ENCODE measurements at regions not wholly inside any gene's neighbourhood (a gene's known extent, or its start where the extent isn't known, plus 50 kb on each side); places are given as distances from the start of the nearest gene placed in this dataset.

DNA sequence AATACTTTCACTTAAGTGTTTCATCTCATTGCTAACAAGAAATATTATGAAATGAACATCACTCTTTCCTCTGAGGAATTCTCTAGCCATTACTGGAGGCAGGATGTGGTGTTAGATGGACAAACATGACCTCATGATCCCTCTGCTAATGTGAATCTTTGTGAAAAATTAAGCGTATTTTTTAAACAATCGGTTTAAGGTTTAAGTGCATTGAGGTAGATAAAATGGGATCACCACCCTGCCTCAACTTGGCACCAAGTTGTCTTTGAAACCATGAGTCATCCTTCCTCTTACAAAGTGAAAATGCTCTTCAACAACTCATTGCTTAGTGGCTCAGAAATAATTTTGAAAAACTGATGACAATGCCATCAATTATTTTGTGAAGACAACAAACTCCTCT, 76.0 kb upstream of the DCBLD2 start:
- CTCF ChIA-PET = interaction anchor here (0.9 to 1.6 kb wide), 2 partner anchors 16 to 160 kb away, joined by 3 to 7 read pairs; no protein-coding TSS in a partner anchor
- H3K4me3 ChIP-seq (ENCODE audit: low read depth, low read length) = no peak overlapping the region
- TF ChIP-seq, protein P1, sequence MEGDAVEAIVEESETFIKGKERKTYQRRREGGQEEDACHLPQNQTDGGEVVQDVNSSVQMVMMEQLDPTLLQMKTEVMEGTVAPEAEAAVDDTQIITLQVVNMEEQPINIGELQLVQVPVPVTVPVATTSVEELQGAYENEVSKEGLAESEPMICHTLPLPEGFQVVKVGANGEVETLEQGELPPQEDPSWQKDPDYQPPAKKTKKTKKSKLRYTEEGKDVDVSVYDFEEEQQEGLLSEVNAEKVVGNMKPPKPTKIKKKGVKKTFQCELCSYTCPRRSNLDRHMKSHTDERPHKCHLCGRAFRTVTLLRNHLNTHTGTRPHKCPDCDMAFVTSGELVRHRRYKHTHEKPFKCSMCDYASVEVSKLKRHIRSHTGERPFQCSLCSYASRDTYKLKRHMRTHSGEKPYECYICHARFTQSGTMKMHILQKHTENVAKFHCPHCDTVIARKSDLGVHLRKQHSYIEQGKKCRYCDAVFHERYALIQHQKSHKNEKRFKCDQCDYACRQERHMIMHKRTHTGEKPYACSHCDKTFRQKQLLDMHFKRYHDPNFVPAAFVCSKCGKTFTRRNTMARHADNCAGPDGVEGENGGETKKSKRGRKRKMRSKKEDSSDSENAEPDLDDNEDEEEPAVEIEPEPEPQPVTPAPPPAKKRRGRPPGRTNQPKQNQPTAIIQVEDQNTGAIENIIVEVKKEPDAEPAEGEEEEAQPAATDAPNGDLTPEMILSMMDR (IDR thresholded peaks at IDR 0.05; ENCODE audit: insufficient read depth, low read length, missing control alignments) = no peak
- no peak for DNase-seq (ENCODE audit: low read depth, low spot score)
- POLR2A ChIA-PET = no interaction called here

DNA sequence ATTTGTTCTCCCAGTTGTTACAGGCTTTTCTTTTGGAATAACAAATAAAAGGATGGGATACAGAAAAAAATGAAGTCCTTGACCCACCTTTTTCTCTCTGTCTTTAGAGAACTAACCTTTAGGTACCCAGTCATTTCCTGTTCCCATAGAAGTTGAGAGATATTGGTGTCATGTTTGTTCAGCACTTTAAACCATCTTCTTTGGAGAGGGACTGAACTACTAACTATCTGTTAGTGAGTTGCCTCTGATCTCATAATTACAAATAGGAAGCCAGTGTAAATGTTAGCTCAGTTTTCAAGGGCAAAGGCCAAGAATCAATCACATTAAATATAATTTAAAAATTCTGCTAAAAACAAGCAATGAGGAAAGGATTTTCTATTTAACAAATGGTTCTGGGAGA, 72.9 kb upstream of the DCBLD2 start:
- TF ChIP-seq, protein P1 (IDR thresholded peaks at IDR 0.05; ENCODE audit: insufficient read depth, low read length, missing control alignments) = no peak
- ChIA-PET POLR2A (no interaction called here), CTCF (no interaction called here)

DNA sequence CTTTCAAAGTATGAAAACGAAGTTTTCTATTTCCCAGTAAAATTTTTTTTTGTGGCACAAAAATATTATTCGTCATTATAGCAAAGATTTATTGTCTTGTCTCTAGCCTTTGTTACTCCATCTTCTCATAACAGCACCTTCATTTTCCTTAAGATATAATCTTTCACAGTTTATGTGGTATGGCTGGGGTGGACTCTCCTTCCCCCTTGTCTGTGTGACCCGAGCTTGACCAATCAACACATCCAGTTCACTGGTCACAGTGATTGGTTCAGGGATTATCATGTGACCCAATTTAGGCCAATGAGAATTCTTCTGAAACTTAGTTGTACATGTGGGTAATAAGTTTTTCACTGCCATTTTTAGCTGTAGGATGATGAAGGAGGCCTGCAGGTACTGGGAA, 71.2 kb upstream of the DCBLD2 start:
- H3K4me3 ChIP-seq (ENCODE audit: low read depth, low read length) = no peak overlapping the region
- TF ChIP-seq, protein P1 (IDR thresholded peaks at IDR 0.05; ENCODE audit: insufficient read depth, low read length, missing control alignments) = no peak
- POLR2A ChIA-PET = interaction anchor here (1.7 kb wide), 1 partner anchor 10 kb away, joined by 15 read pairs; no protein-coding TSS in a partner anchor
- CTCF ChIA-PET = interaction anchor here (1.0 to 1.2 kb wide), 2 partner anchors 14 to 152 kb away, joined by 3 to 6 read pairs; no protein-coding TSS in a partner anchor
- DNase-seq (ENCODE audit: low read depth, low spot score) = no peak

More for the DNA sequence above, 72.9 kb upstream of the DCBLD2 start:
- H3K4me3 ChIP-seq (ENCODE audit: low read depth, low read length) = no peak overlapping the region
- DNase-seq (ENCODE audit: low read depth, low spot score) = no peak

DNA sequence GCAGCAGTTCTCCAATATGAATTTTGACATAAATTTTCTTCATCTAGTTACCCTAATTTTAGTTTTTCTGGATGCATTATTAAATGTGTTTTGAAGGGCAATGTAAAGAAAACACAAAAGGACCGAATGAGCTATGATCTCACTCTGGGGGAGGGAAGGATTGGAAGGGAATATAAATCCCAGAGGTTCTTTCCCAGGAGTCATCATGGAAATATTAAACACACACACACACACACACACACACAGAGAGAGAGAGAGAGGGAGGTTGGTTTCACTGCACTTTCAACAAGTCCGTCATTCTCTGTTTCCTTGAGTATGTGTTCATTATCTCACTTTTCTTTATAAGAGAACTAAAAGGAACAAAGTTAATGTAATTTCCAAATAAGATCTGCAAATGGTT, 70.7 kb upstream of the DCBLD2 start:
- POLR2A ChIA-PET = interaction anchor here (1.2 to 1.7 kb wide), 3 partner anchors 9 to 70 kb away, joined by 5 to 15 read pairs (median 13); partner anchors contain the start of gene DCBLD2
- DNase-seq (ENCODE audit: low read depth, low spot score) = peak; percentile 93
- TF ChIP-seq, protein P1 (IDR thresholded peaks at IDR 0.05; ENCODE audit: insufficient read depth, low read length, missing control alignments) = no peak
- no peak overlapping the region for H3K4me3 ChIP-seq (ENCODE audit: low read depth, low read length)
- CTCF ChIA-PET = interaction anchor here (0.9 to 1.2 kb wide), 2 partner anchors 19 to 151 kb away, joined by 3 to 6 read pairs; no protein-coding TSS in a partner anchor

DNA sequence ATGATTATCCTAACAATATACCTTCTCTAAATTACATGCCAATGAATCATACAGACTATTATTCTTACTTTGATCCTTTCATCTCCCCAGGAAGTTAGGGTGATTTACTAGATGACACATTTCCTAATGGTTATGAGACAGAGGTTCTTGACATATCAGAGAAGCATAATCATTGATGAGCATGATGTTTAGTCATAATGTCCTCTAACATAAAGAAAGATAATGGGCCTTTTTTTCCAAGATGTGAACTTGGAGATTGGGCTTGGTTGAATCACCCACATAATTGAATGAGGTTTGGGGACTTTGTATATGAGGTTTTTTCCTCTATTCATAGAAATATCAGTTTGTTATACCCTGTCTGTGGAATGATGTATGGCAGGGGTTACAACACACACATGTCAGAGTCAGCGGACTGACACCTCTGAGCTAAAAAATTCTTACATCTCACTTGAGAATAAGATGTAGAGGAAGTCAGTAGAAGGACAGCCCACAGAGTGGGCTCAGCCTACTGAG, 69.7 kb upstream of the DCBLD2 start:
- no peak overlapping the region for H3K4me3 ChIP-seq (ENCODE audit: low read depth, low read length)
- TF ChIP-seq, protein P1 (IDR thresholded peaks at IDR 0.05; ENCODE audit: insufficient read depth, low read length, missing control alignments) = no peak
- ChIA-PET POLR2A (interaction anchor here (0.5 to 1.7 kb wide), 5 partner anchors 9 to 97 kb away, joined by 3 to 15 read pairs (median 5); partner anchors contain the start of gene DCBLD2), CTCF (interaction anchor here (0.9 to 1.4 kb wide), 3 partner anchors 20 to 150 kb away, joined by 3 to 6 read pairs (median 3); no protein-coding TSS in a partner anchor)
- peak; percentile 59 for DNase-seq (ENCODE audit: low read depth, low spot score)

DNA sequence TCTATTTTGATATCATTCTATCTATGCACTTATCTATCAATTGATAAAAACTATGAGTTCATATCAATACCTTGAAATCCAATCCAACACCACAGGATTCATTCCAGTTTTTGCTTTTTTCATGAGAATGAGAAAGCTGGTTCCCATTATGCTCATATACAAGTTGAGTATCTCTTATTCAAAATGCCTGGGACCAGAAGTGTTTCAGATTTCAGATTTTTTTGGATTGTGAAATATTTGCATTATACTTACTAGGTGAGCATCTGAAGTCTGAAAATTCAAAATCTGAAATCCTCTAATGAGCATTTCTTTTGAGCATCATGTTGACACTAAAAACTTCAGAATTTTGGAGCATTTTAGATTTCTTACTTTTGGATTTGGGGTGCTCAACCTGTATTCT, 67.8 kb upstream of the DCBLD2 start:
- no peak for DNase-seq (ENCODE audit: low read depth, low spot score)
- TF ChIP-seq, protein P1 (IDR thresholded peaks at IDR 0.05; ENCODE audit: insufficient read depth, low read length, missing control alignments) = no peak
- CTCF ChIA-PET = interaction anchor here (0.6 kb wide), 1 partner anchor 66 kb away, joined by 4 read pairs; no protein-coding TSS in a partner anchor
- POLR2A ChIA-PET = no interaction called here
- no peak overlapping the region for H3K4me3 ChIP-seq (ENCODE audit: low read depth, low read length)

Data from AG04449 (cell line).